ENCODE measurements at regions not wholly inside any gene's neighbourhood (a gene's known extent, or its start where the extent isn't known, plus 50 kb on each side); places are given as distances from the start of the nearest gene placed in this dataset.

- no peak for TF ChIP-seq ZNF462 (CRISPR knock-in tag; IDR thresholded peaks at IDR 0.05)
- no peak for TF ChIP-seq ETS1 (IDR thresholded peaks at IDR 0.05)
Measured at GRCh38 chr5:116371935-116372334, 202.7 kb downstream of the SEMA6A start (continued).

GRCh38 chr5:116371431-116371830 is 203.2 kb downstream of the SEMA6A start:
- Histone ChIP-seq H3K27me3 (ENCODE audit: insufficient read depth) (no peaks in the 10 kb centered on the region), H3K4me1 (ENCODE audit: insufficient read depth) (peaks cover 16% of the 10 kb centered on the region), H3K4me2 (no peak overlapping the region), H3K4me3 (no peak overlapping the region), H3K27ac (ENCODE audit: low read depth) (no peak overlapping the region), H4K20me1 (replicated peaks; ENCODE audit: insufficient read depth) (no peaks in the 10 kb centered on the region), H3F3A (replicated peaks; ENCODE audit: low read depth) (no peaks in the 10 kb centered on the region), H2AFZ (no peak overlapping the region), H3K9me2 (ENCODE audit: insufficient read depth) (no peaks in the 10 kb centered on the region), H3K36me3 (ENCODE audit: insufficient read depth) (no peaks in the 10 kb centered on the region), H3K79me2 (replicated peaks; ENCODE audit: insufficient read depth) (no peaks in the 10 kb centered on the region)
- no peaks in the 10 kb centered on the region for H3K27me3 Mint-ChIP-seq (ENCODE audit: insufficient read depth, low read depth, poor library complexity)
- DNase-seq (ENCODE audit: low spot score) (no peak), ATAC-seq (no peak)
- no peak overlapping the region for H3K4me3 Mint-ChIP-seq
- no peaks in the 10 kb centered on the region for H3K9me3 Mint-ChIP-seq
- no peak overlapping the region for H3K27ac Mint-ChIP-seq
- peaks cover 28% of the 10 kb centered on the region for H3K4me1 Mint-ChIP-seq
- no peaks in the 10 kb centered on the region for H3K36me3 Mint-ChIP-seq (ENCODE audit: low read depth)
- TF ChIP-seq ZNF331 (CRISPR knock-in tag; IDR thresholded peaks at IDR 0.05; ENCODE audit: low read depth) (no peak), ZNF114 (CRISPR knock-in tag; IDR thresholded peaks at IDR 0.05) (no peak), POLR2AphosphoS5 (IDR thresholded peaks at IDR 0.05; ENCODE audit: low read depth) (no peak), ETS1 (IDR thresholded peaks at IDR 0.05) (no peak), CTCF (conservative IDR thresholded peaks at IDR 0.05; ENCODE audit: low read depth in 2 of 2) (no peak), REST (IDR thresholded peaks at IDR 0.05; ENCODE audit: unreplicated experiment) (no peak), EZH2phosphoT487 (IDR thresholded peaks at IDR 0.05; ENCODE audit: unreplicated experiment) (no peak)

All from GM23338 (cell line).